HG03139 (cell line): ENCODE measurements at regions not wholly inside any gene's neighbourhood (a gene's known extent, or its start where the extent isn't known, plus 50 kb on each side); places are given as distances from the start of the nearest gene placed in this dataset.
"Not testable (repeated sequence)": the region's sequence is repeated elsewhere in the genome, so short reads cannot be mapped to it uniquely, and the experiment has no call there.

Source experiments
- ATAC-seq: cut with Tn5 transposase; IDR thresholded peaks from one replicate; pipeline ENCODE4 v1.9.1; 2021; ENCODE audit not compliant: unreplicated experiment

GRCh38 chr21:28051649-28052048, 941.0 kb downstream of the LTN1 start:
- not testable (repeated sequence) for ATAC-seq

- ATAC-seq, result not testable (repeated sequence)
Measured at GRCh38 chr21:28035692-28036091, 957.0 kb downstream of the LTN1 start.

DNA sequence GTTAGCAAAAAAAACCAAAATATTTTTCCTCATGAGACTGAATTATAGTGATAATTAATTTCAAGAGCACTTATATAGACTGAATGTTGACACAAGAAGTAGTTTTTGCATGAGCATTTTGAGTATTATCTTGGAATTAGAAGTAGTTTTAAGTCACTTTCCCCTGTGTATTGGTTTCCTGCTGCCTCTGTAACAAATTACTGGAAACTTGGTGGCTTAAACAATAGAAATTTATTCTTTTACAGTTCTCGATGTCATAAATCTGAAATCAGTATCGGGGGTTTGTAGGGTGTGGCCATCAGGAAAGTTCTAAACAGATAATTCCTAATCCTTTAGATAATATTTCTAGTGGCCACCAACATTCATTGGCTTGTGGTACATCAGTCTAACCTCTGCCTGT, 957.8 kb downstream of the LTN1 start:
- ATAC-seq, result not testable (repeated sequence)

DNA sequence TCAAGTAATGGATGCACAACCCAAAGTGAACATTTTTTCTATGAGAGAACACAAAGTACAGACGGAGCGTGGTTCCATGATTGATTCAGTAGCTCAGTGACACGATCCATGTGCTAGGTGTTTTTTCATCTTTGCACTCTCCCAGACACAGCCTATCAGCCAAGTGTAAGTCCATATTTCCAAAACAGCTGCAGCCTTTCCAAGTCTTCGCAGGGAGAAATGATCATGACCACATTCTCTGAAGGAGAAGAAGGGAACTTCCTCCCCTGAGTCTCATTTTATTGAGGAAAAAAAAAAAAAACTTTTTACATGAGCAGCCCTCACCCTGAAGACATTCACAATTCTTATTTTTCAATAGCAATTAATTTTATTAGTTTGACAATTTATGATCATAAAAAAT, 958.3 kb downstream of the LTN1 start:
- not testable (repeated sequence) for ATAC-seq

- ATAC-seq, result not testable (repeated sequence)
Measured at GRCh38 chr21:28032652-28033051, 960.0 kb downstream of the LTN1 start.

DNA sequence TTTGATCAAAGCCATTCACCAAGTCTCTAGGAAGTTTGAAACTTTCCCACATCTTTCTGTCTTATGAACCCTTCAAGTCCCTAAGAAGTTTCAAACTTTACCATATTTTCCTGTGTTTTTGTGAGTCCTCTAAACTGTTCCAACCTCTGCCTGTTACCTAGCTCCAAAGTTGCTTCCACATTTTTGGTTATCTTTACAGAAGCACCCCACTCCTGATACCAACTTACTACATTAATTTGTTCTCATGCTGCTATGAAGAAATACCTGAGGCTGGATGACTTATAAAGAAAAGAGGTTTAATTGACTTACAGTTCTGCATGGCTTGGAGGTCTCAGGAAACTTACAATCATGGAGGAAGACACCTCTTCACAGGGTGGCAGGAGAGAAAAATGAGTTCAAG, 961.6 kb downstream of the LTN1 start:
- ATAC-seq, result not testable (repeated sequence)

DNA sequence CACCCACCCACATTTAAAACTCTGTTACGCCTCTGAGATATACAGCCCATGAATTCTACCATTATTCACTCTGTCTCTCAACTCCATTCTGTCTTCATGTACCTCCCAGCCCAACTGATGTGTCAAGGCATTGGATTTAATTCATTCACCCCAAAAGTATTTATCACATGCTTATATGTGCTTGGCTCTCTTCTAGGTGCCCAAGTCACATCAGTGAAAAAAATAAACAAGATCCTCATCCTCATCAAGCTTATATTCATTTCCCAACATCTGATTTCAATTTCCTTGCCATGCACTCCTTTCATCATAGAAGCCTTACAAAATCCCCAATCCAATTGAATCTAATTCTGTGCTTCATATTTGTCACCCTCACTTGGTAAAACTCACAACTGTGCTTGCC, 967.6 kb downstream of the LTN1 start:
- ATAC-seq, result no peak

DNA sequence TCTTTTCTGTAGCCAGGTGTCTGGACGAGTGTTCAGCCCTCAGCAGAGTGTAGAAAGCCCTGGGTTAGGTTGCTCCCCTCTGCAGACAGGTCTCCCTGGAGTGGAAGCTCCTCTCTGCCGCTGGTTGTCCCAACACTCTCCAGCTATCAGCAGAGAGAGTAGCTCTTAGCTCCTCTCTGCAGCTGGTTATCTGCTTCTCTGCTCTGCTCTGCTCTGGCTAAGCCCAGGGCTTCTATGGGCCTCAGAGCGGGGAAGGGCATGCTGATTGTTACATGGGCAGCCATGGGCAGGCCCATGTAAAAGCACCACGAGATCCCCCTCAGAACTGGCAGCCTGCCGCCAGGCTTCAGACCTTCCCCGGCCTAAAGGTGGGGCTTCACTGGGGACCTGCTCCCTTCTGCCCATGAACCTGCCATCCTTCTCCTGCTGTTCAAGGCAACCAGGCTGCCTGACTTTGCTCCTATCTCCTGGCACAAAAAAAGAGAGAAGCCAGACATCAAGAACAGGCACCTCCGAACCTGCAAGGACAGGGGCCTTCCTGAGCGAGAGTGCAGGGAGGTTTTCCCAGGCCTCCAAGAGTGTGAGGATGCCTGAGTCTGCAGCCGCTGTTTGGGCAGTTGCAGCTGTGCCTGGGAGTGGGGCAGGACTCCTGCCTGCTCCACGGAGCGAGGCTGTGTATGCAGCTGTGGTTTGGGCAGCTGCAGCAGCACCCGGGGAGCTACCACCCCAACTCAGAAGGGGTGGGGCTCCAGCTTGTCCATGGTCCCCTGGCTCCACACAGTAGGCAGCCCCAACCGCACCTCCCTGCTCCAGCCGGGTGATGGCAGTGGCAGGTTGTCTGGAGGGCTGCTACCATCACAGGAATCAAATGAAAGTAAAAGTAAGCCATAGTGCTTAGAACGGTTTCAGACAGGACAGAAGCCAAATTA, 973.7 kb downstream of the LTN1 start:
- no peak for ATAC-seq

DNA sequence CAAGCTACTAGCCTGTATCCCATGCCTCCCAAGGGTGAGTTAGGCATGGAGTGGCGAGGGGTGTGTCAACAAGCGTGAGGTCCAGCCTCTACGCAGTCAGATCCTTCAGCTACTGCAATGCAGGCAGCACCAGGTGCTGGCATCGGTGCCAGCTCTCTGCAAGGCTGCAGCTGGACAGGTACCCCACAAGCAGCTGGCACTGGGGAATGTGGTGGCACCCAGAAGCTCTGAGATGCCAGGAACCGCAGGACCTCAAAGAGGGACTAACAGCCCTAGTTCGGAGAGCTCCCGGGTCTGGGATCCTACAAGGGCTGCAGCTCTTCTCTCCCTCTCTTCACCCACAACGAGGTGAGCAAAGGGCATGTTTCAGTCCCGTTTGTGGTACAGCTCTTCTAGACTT, 974.5 kb downstream of the LTN1 start:
- no peak for ATAC-seq

GRCh38 chr21:28016571-28016970, 976.1 kb downstream of the LTN1 start:
- ATAC-seq, result no peak

DNA sequence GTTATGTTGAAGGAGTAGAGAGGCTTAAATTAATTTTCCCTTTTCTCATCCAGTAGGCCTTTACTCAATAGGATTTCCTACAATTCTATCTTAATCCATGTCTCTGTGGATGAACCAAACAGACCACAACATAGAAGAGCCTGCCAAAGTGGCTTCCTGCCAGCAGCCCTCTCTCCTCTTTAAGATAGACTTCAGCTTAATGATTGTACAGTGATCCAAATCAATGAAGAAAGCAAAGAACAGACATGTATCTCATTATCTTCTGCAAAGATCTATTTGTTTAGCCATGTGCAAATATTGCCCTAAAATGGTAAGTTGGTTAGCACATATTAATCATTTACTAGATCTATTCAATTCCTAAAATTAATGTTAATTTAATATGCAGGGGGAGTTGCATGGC, 979.6 kb downstream of the LTN1 start:
- not testable (repeated sequence) for ATAC-seq

- not testable (repeated sequence) for ATAC-seq
Measured at GRCh38 chr21:28011970-28012369, 980.7 kb downstream of the LTN1 start.

GRCh38 chr21:28008245-28008644, 984.4 kb downstream of the LTN1 start:
- ATAC-seq, result not testable (repeated sequence)

DNA sequence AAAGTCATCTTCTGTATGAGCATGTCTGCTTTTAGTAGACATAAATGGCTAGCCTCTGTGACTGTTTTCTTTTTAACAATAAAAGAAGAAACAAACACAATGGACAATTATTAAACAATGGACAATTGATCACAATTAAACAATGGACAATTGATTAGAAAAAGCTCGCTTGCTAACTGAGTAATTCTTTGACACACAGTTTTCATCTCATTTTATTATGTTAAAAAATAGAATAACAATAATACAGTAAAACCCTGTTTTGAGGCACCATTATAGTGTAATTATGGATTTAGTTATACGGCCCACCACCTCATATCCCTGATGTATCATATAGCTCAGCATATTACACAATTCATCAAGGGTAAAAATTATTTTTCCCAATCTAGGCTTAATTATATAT, 989.0 kb downstream of the LTN1 start:
- not testable (repeated sequence) for ATAC-seq

DNA sequence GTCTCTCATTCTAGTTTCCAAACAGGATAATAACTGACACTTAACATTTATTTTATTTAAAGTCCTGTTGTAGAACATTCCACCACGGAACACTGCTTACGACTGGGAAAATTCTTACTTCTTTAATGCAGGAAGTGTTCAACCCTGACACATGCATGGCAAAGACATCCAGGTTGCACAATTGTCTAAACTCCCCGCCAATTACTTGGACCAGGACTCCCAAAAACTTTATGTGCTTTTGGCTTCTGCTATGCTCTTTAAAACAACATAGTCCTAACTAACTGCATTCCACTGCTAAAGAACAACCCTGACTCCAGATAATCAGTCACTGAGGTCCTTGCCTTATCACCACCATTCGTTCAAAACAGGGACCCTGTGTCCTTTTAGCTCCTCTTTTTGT, 995.8 kb downstream of the LTN1 start:
- ATAC-seq, result not testable (repeated sequence)

- not testable (repeated sequence) for ATAC-seq
Measured at GRCh38 chr21:27984663-27985325, 1007.9 kb downstream of the LTN1 start.

DNA sequence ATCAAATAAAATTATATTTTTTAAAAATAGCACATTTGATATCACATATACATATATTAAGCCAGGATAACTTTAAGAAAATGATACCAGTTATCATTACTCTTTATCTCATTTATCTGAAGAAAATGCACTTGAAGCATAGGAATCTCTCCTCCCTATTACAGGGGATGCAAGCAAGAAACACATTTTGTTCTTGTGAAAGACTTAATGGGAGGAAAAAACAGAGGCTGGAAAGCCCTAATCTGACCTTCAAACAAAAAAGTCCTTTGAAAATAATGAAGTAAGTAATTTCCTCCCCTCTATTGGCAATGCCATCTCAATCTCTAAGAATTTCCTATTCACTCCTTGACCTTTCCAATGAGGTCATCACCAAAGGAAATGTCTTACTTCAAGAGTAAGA, 1012.6 kb upstream of the ADAMTS5 start:
- not testable (repeated sequence) for ATAC-seq

DNA sequence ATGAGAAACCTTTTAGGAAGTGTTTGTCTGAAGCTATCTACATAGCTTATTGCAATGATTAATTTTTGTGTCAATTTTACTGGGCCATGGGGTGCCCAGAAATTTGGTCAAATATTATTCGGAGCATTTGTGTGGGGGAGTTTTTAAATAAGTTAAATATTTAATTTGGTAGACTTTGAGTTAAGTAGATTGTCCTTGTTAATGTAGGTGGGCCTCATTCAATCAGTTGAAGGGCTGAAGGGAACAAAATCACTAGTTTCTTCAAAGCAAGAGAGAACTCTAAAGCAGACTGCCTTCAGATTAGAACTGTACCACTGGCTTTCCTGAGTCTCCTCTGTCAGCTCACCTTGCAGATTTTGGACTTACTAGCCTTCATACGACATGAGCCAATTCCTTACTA, 1008.6 kb upstream of the ADAMTS5 start:
- ATAC-seq, result no peak

- ATAC-seq, result not testable (repeated sequence)
Measured at GRCh38 chr21:27974152-27974551, 1007.3 kb upstream of the ADAMTS5 start.

GRCh38 chr21:27968240-27968639, 1001.4 kb upstream of the ADAMTS5 start:
- not testable (repeated sequence) for ATAC-seq

DNA sequence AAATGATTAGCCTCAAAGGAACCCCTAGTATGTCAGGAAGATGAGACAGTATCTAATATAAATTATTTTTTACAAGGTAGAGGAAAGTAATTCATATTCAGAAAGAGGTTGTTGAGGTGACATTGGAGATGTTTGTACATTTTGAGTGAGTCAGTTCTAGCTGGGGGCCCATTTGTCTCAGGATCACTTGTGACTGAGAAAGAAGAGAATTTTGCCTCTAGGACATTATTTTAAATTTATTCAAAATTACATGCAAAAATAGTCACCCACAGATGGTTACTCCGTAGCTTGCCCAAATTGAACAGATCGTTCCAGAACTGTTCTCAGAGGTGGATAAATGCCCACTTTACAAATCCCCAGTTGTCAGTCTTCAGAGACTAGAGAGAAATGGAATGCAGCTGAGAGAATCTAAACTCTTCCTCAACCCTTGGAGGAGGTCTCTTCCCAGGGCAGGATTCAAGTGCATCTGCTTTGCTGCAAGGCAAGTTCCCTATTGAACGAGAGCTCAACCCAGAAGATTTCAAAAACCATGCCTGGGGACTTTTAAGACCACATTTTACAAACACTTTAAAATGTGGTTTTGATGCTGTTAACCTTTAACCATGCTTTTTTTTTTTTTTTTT, 987.8 kb upstream of the ADAMTS5 start:
- no peak for ATAC-seq
